DOHH2 (cell line): ENCODE measurements at regions not wholly inside any gene's neighbourhood (a gene's known extent, or its start where the extent isn't known, plus 50 kb on each side); places are given as distances from the start of the nearest gene placed in this dataset.

Experiments used
- H3F3A ChIP-seq: fragments of 200-600 bp; sonication (generic), shearing (Covaris generic); 2 replicates; pipeline ENCODE4 v1.6.0; 2016; ENCODE audit warnings: antibody characterized with exemption, mild to moderate bottlenecking; ENCODE audit not compliant: control insufficient read depth, insufficient read depth
- H3K27ac ChIP-seq: fragments of 200-600 bp; sonication (generic); 2 replicates; pipeline ENCODE4 v1.5.1; 2014; ENCODE audit warnings: low read depth, mild to moderate bottlenecking, low read length, moderate library complexity
- H3K27me3 ChIP-seq: fragments of 200-600 bp; sonication (generic); 2 replicates; pipeline ENCODE4 v1.6.1; 2014; ENCODE audit warnings: mild to moderate bottlenecking, low read length, mixed read lengths; ENCODE audit not compliant: control insufficient read depth
- H3K36me3 ChIP-seq: fragments of 200-600 bp; sonication (generic); 2 replicates; pipeline ENCODE4 v1.6.1; 2014; ENCODE audit warnings: mild to moderate bottlenecking, low read length, moderate library complexity, mixed read lengths; ENCODE audit not compliant: control insufficient read depth
- H3K4me1 ChIP-seq: fragments of 200-600 bp; sonication (generic); 2 replicates; pipeline ENCODE4 v1.6.1; 2014; ENCODE audit warnings: mild to moderate bottlenecking, low read length, mixed read lengths; ENCODE audit not compliant: control insufficient read depth
- H3K4me2 ChIP-seq: fragments of 200-600 bp; sonication (generic); 2 replicates; pipeline ENCODE4 v1.6.0; 2014; ENCODE audit warnings: mild to moderate bottlenecking, low read length, moderate library complexity
- H3K4me3 ChIP-seq: fragments of 200-600 bp; sonication (generic); 2 replicates; pipeline ENCODE4 v1.5.1; 2014; ENCODE audit warnings: mild to moderate bottlenecking, low read length, mixed read lengths
- H3K79me2 ChIP-seq: fragments of 200-600 bp; sonication (generic); 2 replicates; pipeline ENCODE4 v1.6.1; 2014; ENCODE audit warnings: mild to moderate bottlenecking, low read length, mixed read lengths; ENCODE audit not compliant: control insufficient read depth
- H3K9me2 ChIP-seq: fragments of 200-600 bp; sonication (generic); replicated peaks from 2 replicates; pipeline ENCODE4 v1.6.1; 2014; ENCODE audit warnings: mild to moderate bottlenecking, low read length, mixed read lengths; ENCODE audit not compliant: control insufficient read depth
- H3K9me3 ChIP-seq: fragments of 200-600 bp; sonication (generic); 2 replicates; pipeline ENCODE4 v1.6.1; 2014; ENCODE audit warnings: antibody characterized with exemption, low read length, mixed read lengths; ENCODE audit not compliant: control insufficient read depth, insufficient read depth
- H4K20me1 ChIP-seq: fragments of 200-600 bp; sonication (generic); 2 replicates; pipeline ENCODE4 v1.6.0; 2014; ENCODE audit warnings: low read depth, mild to moderate bottlenecking, antibody characterized with exemption, low read length, moderate library complexity; ENCODE audit not compliant: control insufficient read depth, insufficient read depth
- EZH2phosphoT487 ChIP-seq: fragments of 200-600 bp; sonication (generic); IDR thresholded peaks from 2 replicates; pipeline ENCODE4 v1.6.1; 2017; ENCODE audit warnings: borderline replicate concordance, mild to moderate bottlenecking, antibody characterized with exemption, low read length, moderate library complexity, mixed read lengths
- TF ChIP-seq, protein P1 (sequence below): fragments of 200-600 bp; sonication (generic); IDR thresholded peaks from one replicate; pipeline ENCODE4 v1.5.1; 2014; ENCODE audit warnings: antibody characterized with exemption, mild to moderate bottlenecking, low read depth, low read length; ENCODE audit not compliant: poor library complexity, severe bottlenecking

DNA sequence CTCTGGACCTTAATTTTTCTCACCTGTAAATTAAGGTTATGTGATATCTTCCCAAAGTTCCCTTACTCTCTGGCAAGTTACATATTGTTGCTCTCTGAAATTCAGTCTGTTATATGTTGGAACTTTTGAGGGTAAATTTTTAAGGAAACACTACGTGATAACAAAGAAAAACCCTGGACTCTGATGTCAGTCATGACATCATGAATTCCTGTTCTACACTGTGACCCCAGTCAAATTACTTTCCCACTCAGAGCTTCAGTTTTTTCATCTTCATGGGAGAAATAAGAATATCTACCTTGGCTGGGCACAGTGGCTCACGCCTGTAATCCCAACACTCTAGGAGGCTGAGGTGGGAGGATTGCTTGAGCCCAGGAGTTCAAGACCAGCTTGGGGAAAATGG, 164.6 kb upstream of the RALGAPA2 start:
- Histone ChIP-seq H3K4me3 (no peak overlapping the region), H3K36me3 (no peaks in the 10 kb centered on the region), H3K27ac (no peak overlapping the region), H3K79me2 (no peaks in the 10 kb centered on the region), H3K9me2 (no peaks in the 10 kb centered on the region), H3K4me1 (no peaks in the 10 kb centered on the region), H3F3A (no peaks in the 10 kb centered on the region), H3K9me3 (no peaks in the 10 kb centered on the region), H3K27me3 (peaks cover 3% of the 10 kb centered on the region; the same call in 1 of the 2 replicates), H4K20me1 (no peaks in the 10 kb centered on the region), H3K4me2 (no peak overlapping the region)
- TF ChIP-seq, protein P1, sequence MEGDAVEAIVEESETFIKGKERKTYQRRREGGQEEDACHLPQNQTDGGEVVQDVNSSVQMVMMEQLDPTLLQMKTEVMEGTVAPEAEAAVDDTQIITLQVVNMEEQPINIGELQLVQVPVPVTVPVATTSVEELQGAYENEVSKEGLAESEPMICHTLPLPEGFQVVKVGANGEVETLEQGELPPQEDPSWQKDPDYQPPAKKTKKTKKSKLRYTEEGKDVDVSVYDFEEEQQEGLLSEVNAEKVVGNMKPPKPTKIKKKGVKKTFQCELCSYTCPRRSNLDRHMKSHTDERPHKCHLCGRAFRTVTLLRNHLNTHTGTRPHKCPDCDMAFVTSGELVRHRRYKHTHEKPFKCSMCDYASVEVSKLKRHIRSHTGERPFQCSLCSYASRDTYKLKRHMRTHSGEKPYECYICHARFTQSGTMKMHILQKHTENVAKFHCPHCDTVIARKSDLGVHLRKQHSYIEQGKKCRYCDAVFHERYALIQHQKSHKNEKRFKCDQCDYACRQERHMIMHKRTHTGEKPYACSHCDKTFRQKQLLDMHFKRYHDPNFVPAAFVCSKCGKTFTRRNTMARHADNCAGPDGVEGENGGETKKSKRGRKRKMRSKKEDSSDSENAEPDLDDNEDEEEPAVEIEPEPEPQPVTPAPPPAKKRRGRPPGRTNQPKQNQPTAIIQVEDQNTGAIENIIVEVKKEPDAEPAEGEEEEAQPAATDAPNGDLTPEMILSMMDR: no peak
- no peak for TF ChIP-seq EZH2phosphoT487

DNA sequence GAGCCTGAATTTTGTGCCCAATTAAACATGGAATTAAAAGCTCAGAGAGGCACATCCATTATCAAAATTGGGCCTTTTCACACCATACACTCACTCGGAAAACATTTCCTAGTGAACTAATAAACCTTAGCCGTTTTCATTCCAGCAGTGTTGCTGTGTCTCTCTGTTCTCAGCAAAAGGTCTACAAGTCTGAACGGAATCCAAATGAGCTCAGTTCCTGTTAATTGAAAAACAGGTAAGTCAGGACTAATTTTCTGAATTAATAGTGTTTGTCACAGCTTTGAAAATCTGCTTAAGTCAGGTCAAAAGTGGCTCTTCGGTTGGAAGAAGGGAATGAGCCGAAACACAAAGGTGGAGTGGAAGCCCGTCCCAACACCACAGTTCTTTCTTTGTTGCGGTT, 163.3 kb upstream of the RALGAPA2 start:
- Histone ChIP-seq H3K9me3 (no peaks in the 10 kb centered on the region), H3K27ac (no peak overlapping the region), H3K36me3 (no peaks in the 10 kb centered on the region), H3K9me2 (no peaks in the 10 kb centered on the region), H3K4me3 (no peak overlapping the region), H3K4me1 (no peaks in the 10 kb centered on the region), H4K20me1 (no peaks in the 10 kb centered on the region), H3K27me3 (peaks cover 3% of the 10 kb centered on the region; the same call in 1 of the 2 replicates), H3K79me2 (no peaks in the 10 kb centered on the region), H3F3A (no peaks in the 10 kb centered on the region), H3K4me2 (no peak overlapping the region)
- no peak for TF ChIP-seq EZH2phosphoT487
- TF ChIP-seq, protein P1: no peak

DNA sequence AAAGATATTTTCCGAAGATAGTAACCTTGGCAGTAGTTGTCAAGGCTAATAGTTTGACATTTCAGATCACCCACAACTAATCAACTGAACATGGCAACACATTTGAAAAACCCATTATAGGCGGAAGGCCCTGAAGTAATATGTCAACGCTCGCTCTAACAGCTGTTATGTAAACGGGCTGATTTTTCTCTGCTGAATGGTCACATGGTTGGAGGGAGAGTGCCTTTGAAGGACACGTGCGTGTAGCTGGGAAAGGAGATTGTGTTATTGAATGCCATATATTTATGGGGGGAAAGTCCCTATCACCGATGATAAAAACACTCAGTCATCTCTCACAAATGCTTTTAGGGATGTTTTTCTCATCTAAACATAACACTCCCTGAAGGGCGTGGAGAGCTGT, 160.0 kb upstream of the RALGAPA2 start:
- Histone ChIP-seq H3F3A (no peaks in the 10 kb centered on the region), H3K4me2 (no peak overlapping the region), H3K79me2 (no peaks in the 10 kb centered on the region), H3K9me3 (no peaks in the 10 kb centered on the region), H3K27ac (no peak overlapping the region), H3K4me1 (no peaks in the 10 kb centered on the region), H3K27me3 (no peaks in the 10 kb centered on the region; the same call in 1 of the 2 replicates), H4K20me1 (no peaks in the 10 kb centered on the region), H3K36me3 (no peaks in the 10 kb centered on the region), H3K9me2 (no peaks in the 10 kb centered on the region), H3K4me3 (no peak overlapping the region)
- TF ChIP-seq, protein P1: no peak
- no peak for TF ChIP-seq EZH2phosphoT487
